Esophagus squamous epithelium (tissue), 4 donors: ENCODE measurements at regions not wholly inside any gene's neighbourhood (a gene's known extent, or its start where the extent isn't known, plus 50 kb on each side); places are given as distances from the start of the nearest gene placed in this dataset.

ENCODE experiments used
- POLR2A ChIP-seq, 4 donors: fragments of 450-650 bp; IDR thresholded peaks; one replicate each; pipeline ENCODE4 v1.6.1; 2017; ENCODE audit warnings: antibody characterized with exemption in 4 of 4, mild to moderate bottlenecking in 4 of 4, moderate library complexity in 3 of 4
- TF ChIP-seq, protein P1 (sequence below), 6 experiments: fragments of 450-650 bp in 4 of 6; fragments of 200-600 bp in 2 of 6; sonication (generic) in 2 of 6; IDR thresholded peaks; one replicate each; pipeline ENCODE4 v1.5.1; 2016 to 2019; ENCODE audit warnings: antibody characterized with exemption in 6 of 6, mild to moderate bottlenecking in 4 of 6, moderate library complexity in 4 of 6

GRCh38 chr9:92188969-92189781 is 74.0 kb upstream of the SPTLC1 start:
- TF ChIP-seq, protein P1, sequence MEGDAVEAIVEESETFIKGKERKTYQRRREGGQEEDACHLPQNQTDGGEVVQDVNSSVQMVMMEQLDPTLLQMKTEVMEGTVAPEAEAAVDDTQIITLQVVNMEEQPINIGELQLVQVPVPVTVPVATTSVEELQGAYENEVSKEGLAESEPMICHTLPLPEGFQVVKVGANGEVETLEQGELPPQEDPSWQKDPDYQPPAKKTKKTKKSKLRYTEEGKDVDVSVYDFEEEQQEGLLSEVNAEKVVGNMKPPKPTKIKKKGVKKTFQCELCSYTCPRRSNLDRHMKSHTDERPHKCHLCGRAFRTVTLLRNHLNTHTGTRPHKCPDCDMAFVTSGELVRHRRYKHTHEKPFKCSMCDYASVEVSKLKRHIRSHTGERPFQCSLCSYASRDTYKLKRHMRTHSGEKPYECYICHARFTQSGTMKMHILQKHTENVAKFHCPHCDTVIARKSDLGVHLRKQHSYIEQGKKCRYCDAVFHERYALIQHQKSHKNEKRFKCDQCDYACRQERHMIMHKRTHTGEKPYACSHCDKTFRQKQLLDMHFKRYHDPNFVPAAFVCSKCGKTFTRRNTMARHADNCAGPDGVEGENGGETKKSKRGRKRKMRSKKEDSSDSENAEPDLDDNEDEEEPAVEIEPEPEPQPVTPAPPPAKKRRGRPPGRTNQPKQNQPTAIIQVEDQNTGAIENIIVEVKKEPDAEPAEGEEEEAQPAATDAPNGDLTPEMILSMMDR (IDR thresholded peaks at IDR 0.05): no peak
- TF ChIP-seq POLR2A (IDR thresholded peaks at IDR 0.05): no peak
